GM12874 (cell line): ENCODE measurements at regions not wholly inside any gene's neighbourhood (a gene's known extent, or its start where the extent isn't known, plus 50 kb on each side); places are given as distances from the start of the nearest gene placed in this dataset.

Source experiments
- TF ChIP-seq, protein P1 (sequence below): IDR thresholded peaks from 2 replicates; pipeline ENCODE4 v1.5.1; 2011; ENCODE audit warnings: low read depth, mild to moderate bottlenecking, control low read depth, low read length, moderate library complexity; ENCODE audit not compliant: insufficient read depth

DNA sequence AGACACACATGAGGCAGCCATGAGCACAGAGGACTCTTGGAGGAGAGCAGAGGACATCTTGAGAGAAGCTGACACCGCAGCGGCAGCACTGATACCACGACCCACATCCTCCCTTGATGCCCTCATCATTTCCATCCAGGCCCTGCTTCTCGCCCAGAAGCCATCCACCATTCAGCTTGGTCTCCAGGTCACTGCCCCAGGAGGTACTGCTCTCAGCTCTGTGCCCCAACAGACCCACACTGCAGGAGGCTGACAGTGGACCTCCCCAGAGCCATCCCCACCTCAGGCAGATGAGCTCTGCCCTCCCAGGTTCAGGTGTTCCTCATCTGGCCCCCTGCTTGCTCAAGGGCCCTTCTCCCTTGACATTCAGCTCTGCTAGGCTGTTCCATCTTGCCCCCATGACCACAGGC, 74.9 kb downstream of the ACKR3 start:
- TF ChIP-seq, protein P1, sequence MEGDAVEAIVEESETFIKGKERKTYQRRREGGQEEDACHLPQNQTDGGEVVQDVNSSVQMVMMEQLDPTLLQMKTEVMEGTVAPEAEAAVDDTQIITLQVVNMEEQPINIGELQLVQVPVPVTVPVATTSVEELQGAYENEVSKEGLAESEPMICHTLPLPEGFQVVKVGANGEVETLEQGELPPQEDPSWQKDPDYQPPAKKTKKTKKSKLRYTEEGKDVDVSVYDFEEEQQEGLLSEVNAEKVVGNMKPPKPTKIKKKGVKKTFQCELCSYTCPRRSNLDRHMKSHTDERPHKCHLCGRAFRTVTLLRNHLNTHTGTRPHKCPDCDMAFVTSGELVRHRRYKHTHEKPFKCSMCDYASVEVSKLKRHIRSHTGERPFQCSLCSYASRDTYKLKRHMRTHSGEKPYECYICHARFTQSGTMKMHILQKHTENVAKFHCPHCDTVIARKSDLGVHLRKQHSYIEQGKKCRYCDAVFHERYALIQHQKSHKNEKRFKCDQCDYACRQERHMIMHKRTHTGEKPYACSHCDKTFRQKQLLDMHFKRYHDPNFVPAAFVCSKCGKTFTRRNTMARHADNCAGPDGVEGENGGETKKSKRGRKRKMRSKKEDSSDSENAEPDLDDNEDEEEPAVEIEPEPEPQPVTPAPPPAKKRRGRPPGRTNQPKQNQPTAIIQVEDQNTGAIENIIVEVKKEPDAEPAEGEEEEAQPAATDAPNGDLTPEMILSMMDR: no peak

DNA sequence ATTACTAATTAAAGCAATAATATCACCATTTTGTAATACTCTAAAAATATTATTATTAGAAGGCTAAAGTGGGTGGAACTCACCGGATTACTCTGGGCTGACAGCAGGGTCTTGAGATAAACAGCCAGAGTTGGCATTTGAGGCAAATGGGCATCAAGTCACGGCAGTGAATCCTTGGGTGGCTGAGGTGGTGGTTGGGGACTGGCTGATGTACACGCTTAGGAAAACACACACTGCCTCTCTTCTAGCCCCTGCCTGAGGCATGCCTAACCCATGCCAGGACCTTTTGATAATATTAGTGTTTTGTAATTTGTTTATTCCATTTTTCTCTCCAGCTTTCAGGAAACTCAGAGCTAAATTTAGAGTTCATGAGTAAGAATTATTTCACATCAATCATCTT, 76.8 kb downstream of the ACKR3 start:
- TF ChIP-seq, protein P1: no peak

DNA sequence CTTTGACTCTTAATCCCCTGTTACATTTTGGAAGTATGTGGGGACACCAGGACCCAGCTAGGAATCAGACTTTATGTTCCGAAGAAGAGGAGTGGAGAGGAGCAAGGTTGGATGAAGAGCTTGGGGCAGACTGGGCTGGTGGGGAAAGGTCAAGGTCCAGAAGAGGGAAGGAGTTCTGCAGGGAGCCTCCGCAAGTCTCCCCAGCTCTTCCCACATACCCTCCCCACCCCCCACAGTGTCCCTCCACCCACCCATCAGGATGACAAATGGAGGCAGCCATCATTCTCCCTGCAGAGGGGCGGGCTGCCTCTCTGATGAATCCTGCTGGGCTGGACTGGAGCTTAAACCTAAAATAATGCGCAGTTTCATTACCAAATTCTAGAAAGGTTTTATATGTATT, 77.2 kb downstream of the ACKR3 start:
- TF ChIP-seq, protein P1: no peak

DNA sequence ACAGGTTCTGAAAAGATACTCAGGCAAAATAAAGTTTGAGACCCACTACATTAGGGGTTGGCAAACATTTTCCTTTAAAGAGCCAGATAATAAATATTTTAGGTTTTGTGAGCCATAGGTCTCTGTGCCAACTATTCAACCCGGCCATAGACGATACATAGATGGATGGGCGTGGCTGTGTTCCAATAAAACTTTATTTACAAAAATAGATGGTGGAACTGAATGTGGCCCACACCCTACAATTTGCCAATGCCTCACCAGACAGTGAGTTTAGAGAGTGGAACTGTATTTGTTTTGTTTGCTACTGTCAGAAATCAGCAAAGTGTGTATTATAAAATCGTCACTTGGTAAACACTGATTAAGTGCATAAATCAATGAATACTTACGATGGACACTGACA, 78.0 kb downstream of the ACKR3 start:
- TF ChIP-seq, protein P1: no peak

DNA sequence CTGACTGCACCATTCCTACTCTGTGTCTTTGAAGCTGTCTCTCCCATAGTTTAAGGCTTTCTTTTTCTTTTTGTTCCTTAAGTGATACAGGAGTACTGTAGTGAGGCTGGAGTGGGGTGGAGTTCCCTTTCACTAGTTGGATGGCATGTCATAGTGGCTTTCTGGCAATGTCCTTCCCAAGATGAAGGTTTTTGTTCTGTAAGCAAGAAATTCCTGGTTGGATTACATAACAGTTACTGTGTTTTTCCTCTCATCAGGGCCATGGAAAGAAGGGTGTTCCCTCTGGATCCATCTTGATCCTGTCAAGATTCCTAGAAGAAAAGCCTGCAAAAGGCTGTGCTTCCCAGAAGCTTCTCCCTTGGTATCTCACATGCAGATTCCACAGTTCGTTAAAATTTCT, 84.2 kb downstream of the ACKR3 start:
- TF ChIP-seq, protein P1: no peak

DNA sequence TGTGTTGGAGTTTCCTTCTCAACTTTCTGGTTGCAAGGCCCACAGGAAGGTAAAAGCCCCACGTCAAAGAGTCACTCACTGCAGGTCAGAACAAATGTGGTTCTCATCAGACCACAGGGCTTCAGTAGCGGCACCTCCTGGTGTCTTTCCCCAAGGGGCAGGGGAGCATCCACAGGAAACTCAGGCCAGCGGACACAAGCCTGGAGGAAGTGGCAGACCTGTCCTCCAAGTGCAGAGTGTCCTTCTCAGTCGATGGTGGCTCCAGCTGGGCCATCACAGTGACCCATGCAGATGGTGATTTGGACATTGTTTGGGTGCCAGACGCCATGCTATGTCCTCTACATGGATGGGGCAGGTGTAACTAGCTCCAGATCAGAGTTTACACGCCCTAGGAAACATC, 84.9 kb downstream of the ACKR3 start:
- TF ChIP-seq, protein P1: no peak

DNA sequence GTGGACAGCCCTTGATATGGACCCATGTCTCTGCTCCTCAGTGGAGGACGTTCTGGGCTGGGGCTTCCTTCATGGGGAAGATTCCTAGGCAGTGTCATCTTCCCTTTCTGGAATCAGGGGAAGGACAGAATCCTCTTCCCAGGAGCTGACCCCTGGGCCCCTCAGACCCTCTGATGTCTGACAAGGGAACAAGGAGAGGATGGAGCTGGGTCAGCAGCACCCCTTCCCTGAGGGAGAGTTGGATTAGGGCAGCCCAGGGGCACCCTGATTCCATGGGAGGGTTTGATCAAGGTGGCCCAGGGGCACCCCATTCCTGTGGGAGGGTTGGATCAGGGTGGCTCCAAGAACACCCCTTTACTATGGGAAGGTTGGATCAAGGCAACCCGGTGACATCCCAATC, 86.5 kb downstream of the ACKR3 start:
- TF ChIP-seq, protein P1: no peak

DNA sequence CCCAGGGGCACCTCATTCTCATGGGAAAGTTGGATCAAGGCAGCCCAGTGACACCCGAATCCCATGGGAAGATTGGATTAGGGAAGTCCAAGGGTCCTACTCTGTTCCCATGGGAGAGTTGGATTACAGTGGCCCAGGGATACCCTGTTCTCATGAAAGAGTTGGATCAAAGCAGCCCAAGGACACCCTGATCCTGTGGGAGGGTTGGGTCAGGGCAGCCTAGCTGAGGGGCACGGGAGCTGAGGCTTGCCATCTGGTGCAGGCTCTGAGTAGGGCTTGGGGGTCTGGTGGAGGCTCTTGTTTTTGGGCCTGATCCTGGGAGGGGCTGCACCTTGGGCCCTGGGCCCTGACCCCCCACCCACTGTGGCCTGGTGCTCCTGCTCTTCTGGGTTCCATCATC, 87.1 kb downstream of the ACKR3 start:
- TF ChIP-seq, protein P1: no peak
